ENCODE measurements at regions not wholly inside any gene's neighbourhood (a gene's known extent, or its start where the extent isn't known, plus 50 kb on each side); places are given as distances from the start of the nearest gene placed in this dataset.

DNA sequence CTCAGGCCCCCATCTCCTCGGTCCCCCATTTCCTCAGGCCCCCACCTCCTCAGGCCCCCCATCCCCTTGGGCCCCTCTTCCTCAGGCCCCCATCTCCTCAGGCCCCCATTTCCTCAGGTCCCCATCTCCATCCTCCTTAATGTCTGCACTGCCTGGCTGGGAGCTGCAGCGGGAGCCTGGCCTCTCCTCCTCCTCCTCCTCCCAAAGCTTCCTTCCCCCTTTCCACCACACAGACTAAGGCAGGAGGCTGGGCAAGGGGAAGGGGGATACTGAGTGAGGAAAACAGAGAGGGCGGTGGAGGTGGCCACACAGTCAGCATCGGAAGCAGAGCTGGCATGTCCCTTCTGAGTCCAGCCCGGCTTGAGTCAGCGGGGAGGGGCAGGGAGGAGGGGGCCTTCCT, 122.6 kb upstream of the RPS6KA2 start:
- ATAC-seq (no peak), DNase-seq (ENCODE audit: low read depth in 1 of 2, low spot score in 1 of 2) (no peak), FAIRE-seq (no peak)
- WGBS (ENCODE audit: missing lambda C conversion rate): 66% methylated on average over 4 of the region's 6 CpGs
- POLR2A ChIA-PET: no interaction called here
- no peak for TF ChIP-seq FOXS1 (CRISPR knock-in tag; IDR thresholded peaks at IDR 0.05)
- TF ChIP-seq ZSCAN20 (CRISPR knock-in tag; IDR thresholded peaks at IDR 0.05): no peak
- no peak for TF ChIP-seq KDM1A (IDR thresholded peaks at IDR 0.05; ENCODE audit: low read depth)
- TF ChIP-seq, protein P1, sequence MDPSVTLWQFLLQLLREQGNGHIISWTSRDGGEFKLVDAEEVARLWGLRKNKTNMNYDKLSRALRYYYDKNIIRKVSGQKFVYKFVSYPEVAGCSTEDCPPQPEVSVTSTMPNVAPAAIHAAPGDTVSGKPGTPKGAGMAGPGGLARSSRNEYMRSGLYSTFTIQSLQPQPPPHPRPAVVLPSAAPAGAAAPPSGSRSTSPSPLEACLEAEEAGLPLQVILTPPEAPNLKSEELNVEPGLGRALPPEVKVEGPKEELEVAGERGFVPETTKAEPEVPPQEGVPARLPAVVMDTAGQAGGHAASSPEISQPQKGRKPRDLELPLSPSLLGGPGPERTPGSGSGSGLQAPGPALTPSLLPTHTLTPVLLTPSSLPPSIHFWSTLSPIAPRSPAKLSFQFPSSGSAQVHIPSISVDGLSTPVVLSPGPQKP (IDR thresholded peaks at IDR 0.05; ENCODE audit: low read depth, low read length): no peak
- TF ChIP-seq BHLHE40 (IDR thresholded peaks at IDR 0.05; ENCODE audit: low read depth, low read length): no peak
- no peak for TF ChIP-seq CHD4 (IDR thresholded peaks at IDR 0.05; ENCODE audit: borderline replicate concordance)
- no peak for TF ChIP-seq SMC3 (IDR thresholded peaks at IDR 0.05)
- no peak for TF ChIP-seq ZC3H11A (IDR thresholded peaks at IDR 0.05)
- TF ChIP-seq TP53 (CRISPR knock-in tag; IDR thresholded peaks at IDR 0.05): no peak
- no peak for TF ChIP-seq JUNB (IDR thresholded peaks at IDR 0.05)
- TF ChIP-seq, protein P2, sequence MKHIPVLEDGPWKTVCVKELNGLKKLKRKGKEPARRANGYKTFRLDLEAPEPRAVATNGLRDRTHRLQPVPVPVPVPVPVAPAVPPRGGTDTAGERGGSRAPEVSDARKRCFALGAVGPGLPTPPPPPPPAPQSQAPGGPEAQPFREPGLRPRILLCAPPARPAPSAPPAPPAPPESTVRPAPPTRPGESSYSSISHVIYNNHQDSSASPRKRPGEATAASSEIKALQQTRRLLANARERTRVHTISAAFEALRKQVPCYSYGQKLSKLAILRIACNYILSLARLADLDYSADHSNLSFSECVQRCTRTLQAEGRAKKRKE (CRISPR knock-in tag; IDR thresholded peaks at IDR 0.05; ENCODE audit: low read depth): no peak
- Histone ChIP-seq H3K4me3 (no peak overlapping the region), H3K4me2 (no peak overlapping the region), H3K4me1 (no peaks in the 10 kb centered on the region), H3K27ac (no peak overlapping the region), H3K9me3 (no peaks in the 10 kb centered on the region)
- CTCF ChIA-PET: no interaction called here

DNA sequence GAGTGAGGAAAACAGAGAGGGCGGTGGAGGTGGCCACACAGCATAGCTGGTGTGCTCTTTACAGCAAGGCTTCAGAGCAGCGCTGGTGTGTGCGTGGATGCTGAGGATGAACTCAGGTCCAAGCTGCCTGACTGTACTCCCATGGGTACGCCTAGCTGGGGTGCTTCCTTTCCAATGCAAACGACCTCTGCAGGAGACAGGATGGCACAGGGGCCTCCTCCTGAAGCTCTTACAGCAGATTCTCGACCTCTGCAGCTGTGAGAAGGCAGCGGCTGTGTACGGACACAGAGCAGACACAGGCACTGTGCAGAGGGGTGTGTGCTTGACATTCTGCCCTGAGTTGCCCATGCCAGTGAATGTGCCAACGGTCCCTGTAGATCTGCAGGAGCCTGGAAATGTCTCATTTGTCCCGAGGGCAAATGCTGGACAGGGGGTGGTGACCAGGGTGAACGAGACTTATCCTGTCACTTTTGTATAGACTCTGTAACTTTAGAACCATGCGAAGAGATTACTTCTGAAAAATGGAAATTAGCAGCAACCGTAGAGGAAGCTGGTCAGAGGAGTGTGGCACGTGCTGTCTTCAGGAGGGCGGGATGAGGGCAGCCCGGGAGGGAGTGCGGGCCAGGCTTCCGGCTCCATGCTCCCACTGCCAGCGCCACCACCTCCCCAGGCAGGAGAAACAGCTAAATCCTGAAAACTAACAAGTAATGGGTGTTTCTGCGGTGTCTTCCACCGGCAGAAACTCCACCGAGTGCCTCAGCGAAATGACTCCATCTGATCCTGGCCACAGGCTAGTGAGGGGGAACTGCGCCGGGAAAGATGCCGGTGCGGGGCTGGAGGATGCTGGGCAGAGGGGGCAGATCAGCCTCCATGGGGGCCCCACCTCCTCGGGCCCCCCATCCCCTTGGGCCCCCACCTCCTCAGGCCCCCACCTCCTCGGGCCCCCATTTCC, 120.9 kb upstream of the RPS6KA2 start:
- TF ChIP-seq GATA3 (IDR thresholded peaks at IDR 0.05; ENCODE audit: borderline replicate concordance): no peak
- TF ChIP-seq KDM1A (IDR thresholded peaks at IDR 0.05; ENCODE audit: low read depth): no peak
- no peak for TF ChIP-seq HOXA7 (CRISPR knock-in tag; IDR thresholded peaks at IDR 0.05)
- ATAC-seq (peak; percentile 54 to 73; a peak in 5 of 6 replicates), DNase-seq (ENCODE audit: low read depth in 1 of 2, low spot score in 1 of 2) (peak in 1 of 2 experiments; percentile 14), FAIRE-seq (no peak)
- no peak overlapping the region for H3K4me3 ChIP-seq
- CTCF ChIA-PET: interaction anchor here (1.6 to 3.8 kb wide), 2 partner anchors 17 to 27 kb away, joined by 3 to 15 read pairs; no protein-coding TSS in a partner anchor
- POLR2A ChIA-PET: no interaction called here
- no peak overlapping the region for H3K4me2 ChIP-seq
- no peaks in the 10 kb centered on the region for H3K9me3 ChIP-seq
- WGBS (ENCODE audit: missing lambda C conversion rate): 39% methylated on average over 14 of the region's 29 CpGs
- H3K4me1 ChIP-seq: no peaks in the 10 kb centered on the region
- no peak overlapping the region for H3K27ac ChIP-seq

DNA sequence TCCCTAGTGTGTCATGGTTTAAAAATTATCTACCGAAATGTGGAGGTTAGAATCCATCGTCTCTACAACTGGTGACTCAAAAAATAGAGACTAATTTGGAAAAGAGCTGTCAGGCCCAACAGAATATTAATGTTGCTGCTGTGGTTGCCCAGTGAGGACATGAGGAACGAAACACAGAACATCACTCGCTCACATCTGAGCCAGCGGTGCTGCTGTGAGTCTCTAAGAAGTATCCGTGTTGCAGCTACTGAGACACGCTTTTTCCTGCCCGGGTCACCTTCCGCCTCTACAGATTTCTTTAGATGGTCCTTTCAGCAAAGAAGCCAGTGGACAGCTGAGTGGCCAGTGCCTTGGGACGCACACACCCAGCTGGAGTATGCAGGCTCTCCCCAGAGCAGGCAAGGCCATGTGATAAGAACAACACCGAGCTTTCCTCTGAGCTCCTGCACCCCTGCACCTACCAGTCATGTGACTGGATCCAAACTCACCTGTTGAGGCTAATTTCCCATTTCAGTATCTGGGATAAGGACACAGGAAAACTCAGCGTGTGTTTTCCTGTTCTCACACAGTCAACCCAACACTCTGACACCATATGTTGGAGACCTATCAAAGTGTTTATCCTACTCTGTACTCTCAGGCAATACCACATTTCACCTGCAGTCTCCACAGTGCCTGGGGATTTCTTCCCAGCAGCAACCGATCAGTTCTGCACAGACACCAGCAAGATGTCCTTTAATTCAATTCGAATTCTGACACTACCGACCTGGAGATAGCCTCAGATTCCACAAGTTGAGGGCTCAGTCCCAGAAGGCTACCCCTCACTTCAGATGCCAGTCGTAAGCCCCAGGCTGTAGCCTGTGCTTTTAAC, 119.0 kb upstream of the RPS6KA2 start:
- peak; percentile 67 to 69; a peak in 4 of 6 replicates for ATAC-seq

More for the DNA sequence above, 119.0 kb upstream of the RPS6KA2 start:
- ChIA-PET CTCF (interaction anchor here (1.6 to 3.8 kb wide), 2 partner anchors 19 to 29 kb away, joined by 3 to 15 read pairs; no protein-coding TSS in a partner anchor), POLR2A (no interaction called here)
- H3K27ac ChIP-seq: no peak overlapping the region
- TF ChIP-seq GATA3 (IDR thresholded peaks at IDR 0.05; ENCODE audit: borderline replicate concordance) (no peak), RARB (CRISPR knock-in tag; IDR thresholded peaks at IDR 0.05) (no peak), TFCP2L1 (CRISPR knock-in tag; IDR thresholded peaks at IDR 0.05) (no peak), EHMT2 (IDR thresholded peaks at IDR 0.05; ENCODE audit: low read depth) (no peak), HOXA7 (CRISPR knock-in tag; IDR thresholded peaks at IDR 0.05) (no peak), RCOR1 (IDR thresholded peaks at IDR 0.05; ENCODE audit: low read depth, low read length) (no peak)
- TF ChIP-seq, protein P2 (CRISPR knock-in tag; IDR thresholded peaks at IDR 0.05; ENCODE audit: low read depth): no peak
- TF ChIP-seq, protein P3, sequence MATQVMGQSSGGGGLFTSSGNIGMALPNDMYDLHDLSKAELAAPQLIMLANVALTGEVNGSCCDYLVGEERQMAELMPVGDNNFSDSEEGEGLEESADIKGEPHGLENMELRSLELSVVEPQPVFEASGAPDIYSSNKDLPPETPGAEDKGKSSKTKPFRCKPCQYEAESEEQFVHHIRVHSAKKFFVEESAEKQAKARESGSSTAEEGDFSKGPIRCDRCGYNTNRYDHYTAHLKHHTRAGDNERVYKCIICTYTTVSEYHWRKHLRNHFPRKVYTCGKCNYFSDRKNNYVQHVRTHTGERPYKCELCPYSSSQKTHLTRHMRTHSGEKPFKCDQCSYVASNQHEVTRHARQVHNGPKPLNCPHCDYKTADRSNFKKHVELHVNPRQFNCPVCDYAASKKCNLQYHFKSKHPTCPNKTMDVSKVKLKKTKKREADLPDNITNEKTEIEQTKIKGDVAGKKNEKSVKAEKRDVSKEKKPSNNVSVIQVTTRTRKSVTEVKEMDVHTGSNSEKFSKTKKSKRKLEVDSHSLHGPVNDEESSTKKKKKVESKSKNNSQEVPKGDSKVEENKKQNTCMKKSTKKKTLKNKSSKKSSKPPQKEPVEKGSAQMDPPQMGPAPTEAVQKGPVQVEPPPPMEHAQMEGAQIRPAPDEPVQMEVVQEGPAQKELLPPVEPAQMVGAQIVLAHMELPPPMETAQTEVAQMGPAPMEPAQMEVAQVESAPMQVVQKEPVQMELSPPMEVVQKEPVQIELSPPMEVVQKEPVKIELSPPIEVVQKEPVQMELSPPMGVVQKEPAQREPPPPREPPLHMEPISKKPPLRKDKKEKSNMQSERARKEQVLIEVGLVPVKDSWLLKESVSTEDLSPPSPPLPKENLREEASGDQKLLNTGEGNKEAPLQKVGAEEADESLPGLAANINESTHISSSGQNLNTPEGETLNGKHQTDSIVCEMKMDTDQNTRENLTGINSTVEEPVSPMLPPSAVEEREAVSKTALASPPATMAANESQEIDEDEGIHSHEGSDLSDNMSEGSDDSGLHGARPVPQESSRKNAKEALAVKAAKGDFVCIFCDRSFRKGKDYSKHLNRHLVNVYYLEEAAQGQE (IDR thresholded peaks at IDR 0.05): no peak
- TF ChIP-seq, protein P4, sequence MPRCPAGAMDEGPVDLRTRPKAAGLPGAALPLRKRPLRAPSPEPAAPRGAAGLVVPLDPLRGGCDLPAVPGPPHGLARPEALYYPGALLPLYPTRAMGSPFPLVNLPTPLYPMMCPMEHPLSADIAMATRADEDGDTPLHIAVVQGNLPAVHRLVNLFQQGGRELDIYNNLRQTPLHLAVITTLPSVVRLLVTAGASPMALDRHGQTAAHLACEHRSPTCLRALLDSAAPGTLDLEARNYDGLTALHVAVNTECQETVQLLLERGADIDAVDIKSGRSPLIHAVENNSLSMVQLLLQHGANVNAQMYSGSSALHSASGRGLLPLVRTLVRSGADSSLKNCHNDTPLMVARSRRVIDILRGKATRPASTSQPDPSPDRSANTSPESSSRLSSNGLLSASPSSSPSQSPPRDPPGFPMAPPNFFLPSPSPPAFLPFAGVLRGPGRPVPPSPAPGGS (IDR thresholded peaks at IDR 0.05): no peak
- WGBS (ENCODE audit: missing lambda C conversion rate): 69% methylated on average over 15 of the region's 16 CpGs
- no peak overlapping the region for H3K4me3 ChIP-seq
- H3K4me2 ChIP-seq: no peak overlapping the region
- H3K9me3 ChIP-seq: no peaks in the 10 kb centered on the region
- DNase-seq (ENCODE audit: low read depth in 1 of 2, low spot score in 1 of 2) (no peak), FAIRE-seq (no peak)
- no peaks in the 10 kb centered on the region for H3K4me1 ChIP-seq

Measured in A549 (cell line).